ENCODE measurements at regions not wholly inside any gene's neighbourhood (a gene's known extent, or its start where the extent isn't known, plus 50 kb on each side); places are given as distances from the start of the nearest gene placed in this dataset.
A peak's percentile ranks its signal among the peaks of the same experiment; 100 is the strongest.

- no peak for TF ChIP-seq CTCF (IDR thresholded peaks at IDR 0.05)
- POLR2A ChIA-PET = no interaction called here
- Mint-ChIP-seq H3K27ac (no peak overlapping the region), H3K9me3 (no peaks in the 10 kb centered on the region), H3K4me1 (ENCODE audit: low read depth) (peaks cover 34% of the 10 kb centered on the region), H3K36me3 (ENCODE audit: low read depth) (no peaks in the 10 kb centered on the region), H3K27me3 (no peaks in the 10 kb centered on the region), H3K4me3 (no peak overlapping the region)
- CTCF ChIA-PET = no interaction called here
- Histone ChIP-seq H3K4me1 (ENCODE audit: insufficient read depth, low read length) (peaks cover 10% of the 10 kb centered on the region), H3K9me3 (ENCODE audit: control insufficient read depth in 1 of 2, insufficient read depth in 1 of 2, low read length in 2 of 2) (peaks cover 0 to 4% of the 10 kb centered on the region in 2 experiments), H3K36me3 (ENCODE audit: insufficient read depth, low read length) (no peaks in the 10 kb centered on the region), H3K4me3 (ENCODE audit: low read length) (no peak overlapping the region), H3K27ac (ENCODE audit: low read depth in 1 of 2, low read length in 2 of 2) (no peak overlapping the region), H3K27me3 (ENCODE audit: control insufficient read depth in 1 of 2, insufficient read depth in 2 of 2, low read length in 2 of 2) (no peaks in the 10 kb centered on the region)
- DNase-seq = no peak
- ATAC-seq (ENCODE audit: poor library complexity) = no peak
- intact Hi-C loops (cut with DNase I, micrococcal nuclease) = loop anchor here in 1 of 2 experiments (5.0 kb wide), 1 partner anchor 39 kb away; no protein-coding TSS in a partner anchor
These were observed 121.3 kb upstream of the TBL1XR1 start for GRCh38 chr3:177318559-177318958.

GRCh38 chr3:177320765-177321247, 123.5 kb upstream of the TBL1XR1 start:
- DNase-seq (peak in 1 of 14 experiments; percentile 28), ATAC-seq (ENCODE audit: poor library complexity) (peak; percentile 73)
- intact Hi-C loops (cut with DNase I, micrococcal nuclease) = no loop called here
- H3K4me3 Mint-ChIP-seq = peak overlapping the region; percentile 31
- CTCF ChIA-PET = interaction anchor here (0.5 kb wide), 1 partner anchor 147 kb away, joined by 4 read pairs; no protein-coding TSS in a partner anchor
- no peaks in the 10 kb centered on the region for H3K9me3 Mint-ChIP-seq
- H3K27me3 ChIP-seq (ENCODE audit: control insufficient read depth in 1 of 2, insufficient read depth in 2 of 2, low read length in 2 of 2) = no peaks in the 10 kb centered on the region
- H3K4me1 ChIP-seq (ENCODE audit: insufficient read depth, low read length) = peaks cover 10% of the 10 kb centered on the region
- no peaks in the 10 kb centered on the region for H3K36me3 ChIP-seq (ENCODE audit: insufficient read depth, low read length)
- TF ChIP-seq CTCF (IDR thresholded peaks at IDR 0.05) = no peak
- no peak overlapping the region for H3K4me3 ChIP-seq (ENCODE audit: low read length)
- peak overlapping the region; percentile 73 for H3K27ac Mint-ChIP-seq
- no peak overlapping the region for H3K27ac ChIP-seq (ENCODE audit: low read depth in 1 of 2, low read length in 2 of 2)
- POLR2A ChIA-PET = interaction anchor here (0.7 to 2.7 kb wide), 4 partner anchors 32 to 1828 kb away, joined by 3 to 9 read pairs (median 5); no protein-coding TSS in a partner anchor
- peaks cover 34% of the 10 kb centered on the region for H3K4me1 Mint-ChIP-seq (ENCODE audit: low read depth)
- peaks cover 0 to 4% of the 10 kb centered on the region in 2 experiments for H3K9me3 ChIP-seq (ENCODE audit: control insufficient read depth in 1 of 2, insufficient read depth in 1 of 2, low read length in 2 of 2)
- H3K36me3 Mint-ChIP-seq (ENCODE audit: low read depth) = no peaks in the 10 kb centered on the region
- no peaks in the 10 kb centered on the region for H3K27me3 Mint-ChIP-seq

- CTCF ChIA-PET = interaction anchor here (0.5 kb wide), 1 partner anchor 10 kb away, joined by 3 read pairs; no protein-coding TSS in a partner anchor
- H3K4me3 Mint-ChIP-seq = no peak overlapping the region
- H3K27ac Mint-ChIP-seq = no peak overlapping the region
- ATAC-seq (ENCODE audit: poor library complexity) (no peak), DNase-seq (no peak)
- TF ChIP-seq CTCF (IDR thresholded peaks at IDR 0.05) = no peak
- no peaks in the 10 kb centered on the region for H3K36me3 Mint-ChIP-seq (ENCODE audit: low read depth)
- POLR2A ChIA-PET = interaction anchor here (2.1 to 2.7 kb wide), 2 partner anchors 38 to 123 kb away, joined by 7 to 9 read pairs; no protein-coding TSS in a partner anchor
- no peaks in the 10 kb centered on the region for H3K27me3 Mint-ChIP-seq
- no peak overlapping the region for H3K4me3 ChIP-seq (ENCODE audit: low read length)
- peaks cover 0 to 4% of the 10 kb centered on the region in 2 experiments for H3K9me3 ChIP-seq (ENCODE audit: control insufficient read depth in 1 of 2, insufficient read depth in 1 of 2, low read length in 2 of 2)
- H3K9me3 Mint-ChIP-seq = no peaks in the 10 kb centered on the region
- H3K36me3 ChIP-seq (ENCODE audit: insufficient read depth, low read length) = no peaks in the 10 kb centered on the region
- peaks cover 10% of the 10 kb centered on the region for H3K4me1 ChIP-seq (ENCODE audit: insufficient read depth, low read length)
- intact Hi-C loops (cut with DNase I, micrococcal nuclease) = no loop called here
- H3K4me1 Mint-ChIP-seq (ENCODE audit: low read depth) = peaks cover 34% of the 10 kb centered on the region
- no peak overlapping the region for H3K27ac ChIP-seq (ENCODE audit: low read depth in 1 of 2, low read length in 2 of 2)
- H3K27me3 ChIP-seq (ENCODE audit: control insufficient read depth in 1 of 2, insufficient read depth in 2 of 2, low read length in 2 of 2) = no peaks in the 10 kb centered on the region
These were observed 124.5 kb upstream of the TBL1XR1 start for GRCh38 chr3:177321819-177322218.
